Neural progenitor cell (in vitro differentiated cells): ENCODE measurements at regions not wholly inside any gene's neighbourhood (a gene's known extent, or its start where the extent isn't known, plus 50 kb on each side); places are given as distances from the start of the nearest gene placed in this dataset.

Experiments
- EZH2 ChIP-seq: fragments of 200-600 bp; sonication (generic); IDR thresholded peaks from 2 replicates; pipeline ENCODE4 v1.6.1; 2017; ENCODE audit warnings: antibody characterized with exemption, mild to moderate bottlenecking, moderate library complexity
- TF ChIP-seq, protein P1 (sequence below): fragments of 200-600 bp; sonication (generic); IDR thresholded peaks from 2 replicates; pipeline ENCODE4 v1.5.1; 2017; ENCODE audit warnings: antibody characterized with exemption, mild to moderate bottlenecking

DNA sequence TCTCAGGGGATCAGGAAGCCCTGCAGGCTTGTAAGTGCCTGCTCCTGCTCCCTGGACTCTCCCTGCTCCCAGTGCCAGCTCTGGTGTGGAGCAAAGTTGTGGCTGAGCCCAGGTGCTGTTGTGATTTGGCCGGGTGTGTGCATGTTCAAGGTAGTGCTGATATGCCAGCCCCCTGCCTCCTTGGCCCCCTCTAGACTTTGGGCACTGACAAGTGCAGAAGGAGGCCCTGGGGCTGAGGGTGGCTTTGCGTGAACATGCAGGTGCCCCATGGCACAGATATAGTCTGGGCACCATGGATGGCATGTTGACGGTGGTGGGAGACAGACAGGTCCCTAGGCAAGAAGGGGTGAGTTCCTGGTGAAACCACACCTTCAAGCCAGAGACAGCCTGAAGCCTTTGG, 441.6 kb upstream of the CDH8 start:
- TF ChIP-seq, protein P1, sequence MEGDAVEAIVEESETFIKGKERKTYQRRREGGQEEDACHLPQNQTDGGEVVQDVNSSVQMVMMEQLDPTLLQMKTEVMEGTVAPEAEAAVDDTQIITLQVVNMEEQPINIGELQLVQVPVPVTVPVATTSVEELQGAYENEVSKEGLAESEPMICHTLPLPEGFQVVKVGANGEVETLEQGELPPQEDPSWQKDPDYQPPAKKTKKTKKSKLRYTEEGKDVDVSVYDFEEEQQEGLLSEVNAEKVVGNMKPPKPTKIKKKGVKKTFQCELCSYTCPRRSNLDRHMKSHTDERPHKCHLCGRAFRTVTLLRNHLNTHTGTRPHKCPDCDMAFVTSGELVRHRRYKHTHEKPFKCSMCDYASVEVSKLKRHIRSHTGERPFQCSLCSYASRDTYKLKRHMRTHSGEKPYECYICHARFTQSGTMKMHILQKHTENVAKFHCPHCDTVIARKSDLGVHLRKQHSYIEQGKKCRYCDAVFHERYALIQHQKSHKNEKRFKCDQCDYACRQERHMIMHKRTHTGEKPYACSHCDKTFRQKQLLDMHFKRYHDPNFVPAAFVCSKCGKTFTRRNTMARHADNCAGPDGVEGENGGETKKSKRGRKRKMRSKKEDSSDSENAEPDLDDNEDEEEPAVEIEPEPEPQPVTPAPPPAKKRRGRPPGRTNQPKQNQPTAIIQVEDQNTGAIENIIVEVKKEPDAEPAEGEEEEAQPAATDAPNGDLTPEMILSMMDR, result no peak
- no peak for TF ChIP-seq EZH2
